H9 (cell line): ENCODE measurements at regions not wholly inside any gene's neighbourhood (a gene's known extent, or its start where the extent isn't known, plus 50 kb on each side); places are given as distances from the start of the nearest gene placed in this dataset.

Source experiments
- DNase-seq: peaks from one replicate; pipeline ENCODE4 v3.0.0-alpha.2; 2017
- H2AFZ ChIP-seq: one replicate; pipeline ENCODE4 v1.6.1; 2013; ENCODE audit warnings: mild to moderate bottlenecking, low read length, control low read depth, moderate library complexity
- H2AK5ac ChIP-seq: 2 replicates; pipeline ENCODE4 v1.6.1; 2013; ENCODE audit warnings: low read length, control low read depth, mixed read lengths; ENCODE audit not compliant: insufficient read length
- H2BK120ac ChIP-seq: one replicate; pipeline ENCODE4 v1.6.1; 2013; ENCODE audit warnings: low read depth, mild to moderate bottlenecking, low read length, control low read depth, inconsistent platforms; ENCODE audit not compliant: poor library complexity, severe bottlenecking
- H2BK12ac ChIP-seq: 2 replicates; pipeline ENCODE4 v1.6.1; 2013; ENCODE audit warnings: low read length, control low read depth, mixed read lengths, low read depth; ENCODE audit not compliant: insufficient read length
- H2BK15ac ChIP-seq: 2 replicates; pipeline ENCODE4 v1.6.1; 2013; ENCODE audit warnings: low read depth, low read length, control low read depth
- H2BK20ac ChIP-seq: one replicate; pipeline ENCODE4 v1.6.1; 2013; ENCODE audit warnings: low read depth, mild to moderate bottlenecking, low read length, control low read depth, inconsistent platforms; ENCODE audit not compliant: poor library complexity, severe bottlenecking
- H2BK5ac ChIP-seq: 2 replicates; pipeline ENCODE4 v1.6.1; 2013; ENCODE audit warnings: low read length, control low read depth, mixed read lengths; ENCODE audit not compliant: insufficient read length
- H3K14ac ChIP-seq: 2 replicates; pipeline ENCODE4 v1.6.1; 2013; ENCODE audit warnings: low read length, control low read depth; ENCODE audit not compliant: insufficient read depth
- H3K18ac ChIP-seq: 2 replicates; pipeline ENCODE4 v1.6.1; 2013; ENCODE audit warnings: low read depth, mild to moderate bottlenecking, mixed read lengths, low read length, control low read depth; ENCODE audit not compliant: insufficient read length
- H3K23ac ChIP-seq: 2 replicates; pipeline ENCODE4 v1.6.1; 2013; ENCODE audit warnings: low read length, control low read depth, mixed read lengths, low read depth; ENCODE audit not compliant: insufficient read length
- H3K23me2 ChIP-seq: 2 replicates; pipeline ENCODE4 v1.6.1; 2013; ENCODE audit warnings: low read depth, mild to moderate bottlenecking, mixed read lengths, low read length, control low read depth; ENCODE audit not compliant: insufficient read length, poor library complexity, severe bottlenecking
- H3K27ac ChIP-seq: 2 replicates; pipeline ENCODE4 v1.5.1; 2013; ENCODE audit warnings: low read length, control low read depth, mixed read lengths, low read depth; ENCODE audit not compliant: insufficient read length
- H3K27me3 ChIP-seq: 2 replicates; pipeline ENCODE4 v1.6.1; 2013; ENCODE audit warnings: low read length, control low read depth, inconsistent platforms; ENCODE audit not compliant: insufficient read depth
- H3K4ac ChIP-seq: 2 replicates; pipeline ENCODE4 v1.6.1; 2013; ENCODE audit warnings: low read depth, mild to moderate bottlenecking, control low read depth, inconsistent platforms, low read length, moderate library complexity
- H3K4me1 ChIP-seq: 2 replicates; pipeline ENCODE4 v1.6.1; 2013; ENCODE audit warnings: low read length, control low read depth, inconsistent platforms; ENCODE audit not compliant: insufficient read depth
- H3K4me2 ChIP-seq: 2 replicates; pipeline ENCODE4 v1.6.1; 2013; ENCODE audit warnings: low read length, control low read depth, mixed read lengths; ENCODE audit not compliant: insufficient read length, insufficient read depth
- H3K56ac ChIP-seq: 2 replicates; pipeline ENCODE4 v1.6.1; 2013; ENCODE audit warnings: low read depth, mild to moderate bottlenecking, mixed read lengths, low read length, control low read depth; ENCODE audit not compliant: insufficient read length
- H3K79me1 ChIP-seq: 2 replicates; pipeline ENCODE4 v1.6.1; 2013; ENCODE audit warnings: low read depth, mild to moderate bottlenecking, moderate library complexity, low read length, control low read depth, inconsistent platforms; ENCODE audit not compliant: insufficient read depth, poor library complexity, severe bottlenecking
- H3K79me2 ChIP-seq: 2 replicates; pipeline ENCODE4 v1.6.1; 2013; ENCODE audit warnings: low read length, control low read depth, inconsistent platforms; ENCODE audit not compliant: insufficient read depth
- H3K9ac ChIP-seq: 2 replicates; pipeline ENCODE4 v1.6.1; 2013; ENCODE audit warnings: low read length, control low read depth, mixed read lengths; ENCODE audit not compliant: insufficient read length; ENCODE audit errors: extremely low read depth
- H3K9me3 ChIP-seq: one replicate; pipeline ENCODE4 v1.6.1; 2013; ENCODE audit warnings: low read depth, low read length, inconsistent platforms; ENCODE audit not compliant: control insufficient read depth
- H3T11ph ChIP-seq: one replicate; pipeline ENCODE4 v1.6.1; 2013; ENCODE audit warnings: mild to moderate bottlenecking, low read length, control low read depth, inconsistent platforms
- H4K20me1 ChIP-seq: one replicate; pipeline ENCODE4 v1.6.1; 2013; ENCODE audit not compliant: control insufficient read depth, insufficient read length, insufficient read depth
- H4K5ac ChIP-seq: 2 replicates; pipeline ENCODE4 v1.6.1; 2013; ENCODE audit warnings: low read depth, mild to moderate bottlenecking, mixed read lengths, low read length, control low read depth; ENCODE audit not compliant: insufficient read length
- H4K8ac ChIP-seq: replicated peaks from 2 replicates; pipeline ENCODE4 v1.6.1; 2013; ENCODE audit warnings: low read length, control low read depth, mixed read lengths, low read depth; ENCODE audit not compliant: insufficient read length
- H4K91ac ChIP-seq: 2 replicates; pipeline ENCODE4 v1.6.1; 2013; ENCODE audit warnings: low read depth, mild to moderate bottlenecking, moderate library complexity, mixed read lengths, low read length, control low read depth; ENCODE audit not compliant: insufficient read length
- H3K27ac Mint-ChIP-seq, 3 experiments: 2 replicates in 2 of 3; 3 replicates in 1 of 3; pipeline ENCODE4 v1.8.0; 2020 to 2021; ENCODE audit warnings: mixed read lengths in 3 of 3, mild to moderate bottlenecking in 1 of 3, moderate library complexity in 1 of 3
- H3K27me3 Mint-ChIP-seq: 2 replicates; pipeline ENCODE4 v1.8.0; 2021; ENCODE audit warnings: low read depth, mild to moderate bottlenecking, moderate library complexity, mixed read lengths
- H3K36me3 Mint-ChIP-seq, 3 experiments: 2 replicates in 2 of 3; 3 replicates in 1 of 3; pipeline ENCODE4 v1.8.0; 2020 to 2021; ENCODE audit warnings: low read depth in 3 of 3, mixed read lengths in 3 of 3; ENCODE audit not compliant: insufficient read depth in 1 of 3
- H3K4me1 Mint-ChIP-seq, 2 experiments: 2 replicates each; pipeline ENCODE4 v1.8.0; 2020; ENCODE audit warnings: mixed read lengths in 2 of 2
- H3K4me3 Mint-ChIP-seq, 2 experiments: 2 replicates in 1 of 2; 3 replicates in 1 of 2; pipeline ENCODE4 v1.8.0; 2020 to 2021; ENCODE audit warnings: mild to moderate bottlenecking in 2 of 2, mixed read lengths in 2 of 2, moderate library complexity in 1 of 2
- H3K9me3 Mint-ChIP-seq, 2 experiments: 2 replicates in 1 of 2; 3 replicates in 1 of 2; pipeline ENCODE4 v1.8.0; 2020; ENCODE audit warnings: mild to moderate bottlenecking in 2 of 2, mixed read lengths in 2 of 2, moderate library complexity in 1 of 2
- CTCF ChIP-seq: fragments of 200-600 bp; sonication (generic); conservative IDR thresholded peaks from 3 replicates; pipeline ENCODE4 v1.8.0; 2021; ENCODE audit warnings: antibody characterized with exemption, mild to moderate bottlenecking
- WGBS: extraction: QIAGEN DNeasy Blood & Tissue Kit; methylation state at CpG from one replicate; pipeline ENCODE4 v1.1.7; 2013; ENCODE audit warnings: missing lambda C conversion rate, low lambda C conversion rate, mixed read lengths; ENCODE audit not compliant: insufficient read length; ENCODE audit errors: extremely low coverage; 5-methylcytosine and 5-hydroxymethylcytosine counted together

DNA sequence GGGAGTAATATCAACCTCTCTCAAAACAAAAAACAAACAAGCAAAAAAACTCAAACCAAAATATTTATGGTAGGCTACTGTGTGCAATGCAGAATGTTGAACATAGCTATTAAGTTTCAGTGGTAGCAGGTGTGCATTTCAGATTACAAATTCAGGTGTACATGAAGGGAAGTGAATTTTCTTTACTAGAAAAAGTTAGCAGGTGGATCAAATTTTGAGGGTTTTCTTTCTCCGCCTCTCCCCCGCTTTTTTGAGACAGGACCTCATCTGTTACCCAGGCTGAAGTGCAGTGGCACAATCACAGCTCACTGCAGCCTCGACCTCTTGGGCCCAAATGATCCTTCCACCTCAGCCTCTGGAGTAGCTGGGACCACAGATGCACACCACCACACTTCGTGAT is 109.7 kb upstream of the GOLIM4 start:
- H3K56ac ChIP-seq: no peak overlapping the region
- H3K79me2 ChIP-seq: no peaks in the 10 kb centered on the region
- no peak overlapping the region for H4K91ac ChIP-seq
- H3K9ac ChIP-seq: no peak overlapping the region
- no peak for DNase-seq
- no peak overlapping the region for H3K14ac ChIP-seq
- no peaks in the 10 kb centered on the region for H3K27me3 ChIP-seq
- no peaks in the 10 kb centered on the region for H3K23me2 ChIP-seq
- no peak overlapping the region for H3K18ac ChIP-seq
- peaks cover 7 to 8% of the 10 kb centered on the region in 2 experiments for H3K9me3 Mint-ChIP-seq
- no peak overlapping the region for H2BK15ac ChIP-seq
- no peaks in the 10 kb centered on the region for H3K9me3 ChIP-seq
- no peaks in the 10 kb centered on the region for H4K20me1 ChIP-seq
- no peaks in the 10 kb centered on the region for H3K27me3 Mint-ChIP-seq
- H4K8ac ChIP-seq: no peak overlapping the region
- no peaks in the 10 kb centered on the region for H3K79me1 ChIP-seq
- H3K27ac Mint-ChIP-seq: no peak overlapping the region
- no peak overlapping the region for H3K4me3 Mint-ChIP-seq
- H2BK12ac ChIP-seq: no peak overlapping the region
- H3T11ph ChIP-seq: no peak overlapping the region
- peaks cover 0 to 12% of the 10 kb centered on the region in 2 experiments; a peak in 2 of 4 replicates for H3K4me1 Mint-ChIP-seq
- no peak overlapping the region for H3K23ac ChIP-seq
- peaks cover 3 to 11% (median 3%) of the 10 kb centered on the region in 3 experiments; a peak in 5 of 7 replicates for H3K36me3 Mint-ChIP-seq
- H2AFZ ChIP-seq: no peak overlapping the region
- H3K4me2 ChIP-seq: no peak overlapping the region
- H3K27ac ChIP-seq: no peak overlapping the region
- H4K5ac ChIP-seq: no peak overlapping the region
- no CpG with 5 or more reads among the region's 4 CpGs for WGBS
- no peak overlapping the region for H3K4ac ChIP-seq
- no peak overlapping the region for H2AK5ac ChIP-seq
- H2BK5ac ChIP-seq: no peak overlapping the region
- H2BK20ac ChIP-seq: no peak overlapping the region
- no peaks in the 10 kb centered on the region for H3K4me1 ChIP-seq
- no peak overlapping the region for H2BK120ac ChIP-seq
- TF ChIP-seq CTCF: no peak
